A549 (cell line): ENCODE measurements at regions not wholly inside any gene's neighbourhood (a gene's known extent, or its start where the extent isn't known, plus 50 kb on each side); places are given as distances from the start of the nearest gene placed in this dataset.

Experiments used
- CHD2 ChIP-seq: fragments of 150-350 bp; IDR thresholded peaks from 2 replicates; pipeline ENCODE4 v1.6.1; 2014; ENCODE audit warnings: low read length; ENCODE audit not compliant: partially characterized antibody
- TF ChIP-seq, protein P1 (sequence below): fragments of >200 bp; sonication (Bioruptor Twin); formaldehyde crosslinking; IDR thresholded peaks from 3 replicates; pipeline ENCODE4 v1.6.1; 2016
- TF ChIP-seq, protein P2 (sequence below): IDR thresholded peaks from 2 replicates; pipeline ENCODE4 v1.6.1; 2012
- TF ChIP-seq, protein P3 (sequence below): fragments of >200 bp; sonication (Bioruptor Twin); formaldehyde crosslinking; IDR thresholded peaks from 3 replicates; pipeline ENCODE4 v1.5.1; 2016

DNA sequence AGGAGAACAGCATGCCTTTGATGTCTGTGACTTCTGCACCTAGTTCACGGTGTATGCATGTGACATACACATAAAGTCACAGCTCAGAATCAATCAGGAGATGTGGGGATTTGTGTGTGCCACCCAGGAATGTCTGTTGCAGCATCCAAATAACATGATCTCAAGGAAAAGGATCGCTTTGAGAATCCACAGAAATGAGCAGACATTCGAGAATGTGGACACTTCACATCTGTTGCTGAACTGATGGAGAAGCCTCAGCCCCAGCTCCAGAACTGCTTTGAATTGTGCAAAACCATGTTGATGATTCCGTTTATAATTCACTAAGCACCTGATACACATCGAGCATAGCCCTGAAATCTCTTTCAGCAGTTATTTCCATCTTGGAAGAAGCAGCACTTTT, 208.6 kb downstream of the CMPK2 start:
- TF ChIP-seq, protein P1, sequence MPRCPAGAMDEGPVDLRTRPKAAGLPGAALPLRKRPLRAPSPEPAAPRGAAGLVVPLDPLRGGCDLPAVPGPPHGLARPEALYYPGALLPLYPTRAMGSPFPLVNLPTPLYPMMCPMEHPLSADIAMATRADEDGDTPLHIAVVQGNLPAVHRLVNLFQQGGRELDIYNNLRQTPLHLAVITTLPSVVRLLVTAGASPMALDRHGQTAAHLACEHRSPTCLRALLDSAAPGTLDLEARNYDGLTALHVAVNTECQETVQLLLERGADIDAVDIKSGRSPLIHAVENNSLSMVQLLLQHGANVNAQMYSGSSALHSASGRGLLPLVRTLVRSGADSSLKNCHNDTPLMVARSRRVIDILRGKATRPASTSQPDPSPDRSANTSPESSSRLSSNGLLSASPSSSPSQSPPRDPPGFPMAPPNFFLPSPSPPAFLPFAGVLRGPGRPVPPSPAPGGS, result no peak
- TF ChIP-seq CHD2, result no peak
- TF ChIP-seq, protein P2, sequence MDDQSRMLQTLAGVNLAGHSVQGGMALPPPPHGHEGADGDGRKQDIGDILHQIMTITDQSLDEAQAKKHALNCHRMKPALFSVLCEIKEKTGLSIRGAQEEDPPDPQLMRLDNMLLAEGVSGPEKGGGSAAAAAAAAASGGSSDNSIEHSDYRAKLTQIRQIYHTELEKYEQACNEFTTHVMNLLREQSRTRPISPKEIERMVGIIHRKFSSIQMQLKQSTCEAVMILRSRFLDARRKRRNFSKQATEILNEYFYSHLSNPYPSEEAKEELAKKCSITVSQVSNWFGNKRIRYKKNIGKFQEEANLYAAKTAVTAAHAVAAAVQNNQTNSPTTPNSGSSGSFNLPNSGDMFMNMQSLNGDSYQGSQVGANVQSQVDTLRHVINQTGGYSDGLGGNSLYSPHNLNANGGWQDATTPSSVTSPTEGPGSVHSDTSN, result no peak
- TF ChIP-seq, protein P3, sequence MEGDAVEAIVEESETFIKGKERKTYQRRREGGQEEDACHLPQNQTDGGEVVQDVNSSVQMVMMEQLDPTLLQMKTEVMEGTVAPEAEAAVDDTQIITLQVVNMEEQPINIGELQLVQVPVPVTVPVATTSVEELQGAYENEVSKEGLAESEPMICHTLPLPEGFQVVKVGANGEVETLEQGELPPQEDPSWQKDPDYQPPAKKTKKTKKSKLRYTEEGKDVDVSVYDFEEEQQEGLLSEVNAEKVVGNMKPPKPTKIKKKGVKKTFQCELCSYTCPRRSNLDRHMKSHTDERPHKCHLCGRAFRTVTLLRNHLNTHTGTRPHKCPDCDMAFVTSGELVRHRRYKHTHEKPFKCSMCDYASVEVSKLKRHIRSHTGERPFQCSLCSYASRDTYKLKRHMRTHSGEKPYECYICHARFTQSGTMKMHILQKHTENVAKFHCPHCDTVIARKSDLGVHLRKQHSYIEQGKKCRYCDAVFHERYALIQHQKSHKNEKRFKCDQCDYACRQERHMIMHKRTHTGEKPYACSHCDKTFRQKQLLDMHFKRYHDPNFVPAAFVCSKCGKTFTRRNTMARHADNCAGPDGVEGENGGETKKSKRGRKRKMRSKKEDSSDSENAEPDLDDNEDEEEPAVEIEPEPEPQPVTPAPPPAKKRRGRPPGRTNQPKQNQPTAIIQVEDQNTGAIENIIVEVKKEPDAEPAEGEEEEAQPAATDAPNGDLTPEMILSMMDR, result no peak
